ENCODE measurements at regions not wholly inside any gene's neighbourhood (a gene's known extent, or its start where the extent isn't known, plus 50 kb on each side); places are given as distances from the start of the nearest gene placed in this dataset.

GRCh38 chr6:18963439-18963838 is 576.3 kb downstream of the RNF144B start:
- no peak for DNase-seq (ENCODE audit: low spot score)

GRCh38 chr6:18973251-18973650 is 586.1 kb downstream of the RNF144B start:
- DNase-seq (ENCODE audit: low spot score), result no peak

GRCh38 chr6:18976091-18976490 is 588.9 kb downstream of the RNF144B start:
- DNase-seq (ENCODE audit: low spot score), result no peak

DNA sequence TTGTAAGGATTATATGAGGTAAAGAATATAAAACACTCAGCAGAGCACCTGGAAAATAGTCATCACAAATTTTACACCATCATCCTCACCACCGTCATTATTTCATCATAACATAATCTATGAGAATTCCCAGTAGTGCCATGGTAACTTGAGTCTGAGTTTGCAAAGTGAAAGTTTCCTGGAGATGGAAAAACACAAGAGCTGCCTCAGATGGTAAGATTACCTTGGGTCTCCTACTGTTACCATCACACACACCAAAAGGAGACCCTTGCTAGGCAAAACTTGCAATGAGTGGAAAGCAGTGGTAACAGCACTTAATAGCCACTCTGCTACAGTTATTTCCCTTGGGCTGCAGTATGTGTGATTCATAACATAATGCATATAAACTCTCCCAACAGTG is 589.8 kb downstream of the RNF144B start:
- DNase-seq (ENCODE audit: low spot score), result no peak

DNA sequence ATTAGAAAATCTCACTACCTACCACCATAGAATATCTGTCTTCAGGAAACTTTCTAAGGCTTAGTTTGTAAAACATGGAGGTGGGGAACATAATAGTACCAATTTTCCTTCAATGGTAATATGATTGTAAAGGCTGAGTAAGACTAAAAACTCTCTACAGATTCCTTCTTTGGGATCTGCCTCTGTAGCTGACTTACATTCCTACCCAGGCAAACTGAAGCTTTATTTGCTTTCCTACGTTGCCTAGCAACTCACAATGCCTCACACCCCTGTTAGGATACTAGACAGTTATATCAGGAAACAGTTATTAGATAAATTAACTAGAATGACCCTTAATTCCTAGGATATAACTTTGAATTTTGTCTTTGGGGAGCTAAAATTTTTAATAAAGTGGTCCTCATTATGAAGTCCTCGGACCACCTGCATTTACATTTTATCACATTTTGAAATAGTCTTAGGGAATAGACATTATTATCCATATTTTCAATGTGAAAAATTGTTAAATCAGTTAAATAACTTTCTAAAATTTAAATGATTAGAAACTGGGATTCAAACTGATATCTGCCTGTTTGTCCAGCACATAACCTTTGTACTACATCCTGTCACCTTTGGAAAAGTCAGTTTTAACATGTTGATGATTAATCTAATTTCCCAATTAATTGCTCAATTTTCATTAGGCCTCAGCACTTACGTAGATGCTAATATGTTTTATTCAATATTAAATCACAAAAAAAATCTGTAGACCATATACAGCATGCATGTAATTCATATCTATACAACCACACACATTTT is 591.4 kb downstream of the RNF144B start:
- DNase-seq (ENCODE audit: low spot score), result no peak

DNA sequence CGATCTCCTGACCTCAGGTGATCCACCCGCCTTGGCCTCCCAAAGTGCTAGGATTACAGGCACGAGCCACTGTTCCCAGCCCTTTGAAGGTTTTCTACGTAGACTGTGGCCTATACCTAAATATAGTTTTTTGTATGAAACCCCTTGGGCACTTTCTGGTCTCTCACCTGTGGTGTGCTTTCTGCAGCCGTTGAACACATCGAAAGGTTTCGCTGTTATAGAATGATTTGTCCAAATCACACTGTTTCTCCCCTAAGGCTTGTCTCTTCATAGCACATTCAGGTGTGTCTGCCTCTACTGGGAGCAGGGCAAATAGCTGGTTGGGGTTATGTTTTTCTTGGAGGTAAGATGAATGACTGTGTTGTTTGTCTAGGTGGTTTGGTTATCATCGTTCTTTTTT is 597.9 kb downstream of the RNF144B start:
- no peak for DNase-seq (ENCODE audit: low spot score)

DNA sequence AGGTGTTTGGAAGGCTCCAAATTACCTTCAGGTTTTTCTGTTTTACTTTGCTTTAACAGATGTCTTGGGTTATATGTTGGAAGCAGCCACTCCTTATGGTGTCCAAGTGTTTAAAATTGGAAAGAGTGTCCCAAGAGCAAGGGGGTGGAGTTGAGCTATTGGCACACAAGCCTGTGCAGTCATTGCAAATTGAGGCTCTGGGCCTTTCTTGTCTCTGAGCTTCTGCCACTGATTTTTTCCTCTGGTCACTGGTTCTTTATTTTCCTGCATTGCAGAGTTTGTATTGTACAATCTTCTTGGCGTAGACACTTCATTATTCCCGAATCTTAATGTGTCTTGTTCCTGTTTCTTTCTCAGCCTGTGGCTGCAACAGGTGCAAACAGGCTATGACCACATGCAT is 598.8 kb downstream of the RNF144B start:
- peak; percentile 70 for DNase-seq (ENCODE audit: low spot score)

DNA sequence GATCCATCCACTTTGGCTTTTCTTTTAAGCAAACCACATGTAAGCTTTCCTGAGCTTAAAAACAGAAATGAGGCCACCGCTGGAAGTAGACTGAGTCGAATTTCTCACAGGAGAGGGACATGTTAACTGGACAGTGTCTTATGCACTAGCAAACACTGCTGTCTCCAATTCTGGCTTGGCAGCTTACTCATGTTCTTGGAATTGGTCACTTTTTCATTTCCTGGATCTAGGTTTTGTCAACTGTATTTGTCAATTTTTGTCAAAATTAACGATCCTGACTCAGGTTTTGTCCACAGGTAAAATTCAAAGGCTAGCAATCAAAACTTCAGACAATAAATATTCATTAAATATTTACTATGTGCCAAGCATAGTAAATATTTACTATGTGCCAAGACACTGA is 601.5 kb downstream of the RNF144B start:
- DNase-seq (ENCODE audit: low spot score), result no peak

DNA sequence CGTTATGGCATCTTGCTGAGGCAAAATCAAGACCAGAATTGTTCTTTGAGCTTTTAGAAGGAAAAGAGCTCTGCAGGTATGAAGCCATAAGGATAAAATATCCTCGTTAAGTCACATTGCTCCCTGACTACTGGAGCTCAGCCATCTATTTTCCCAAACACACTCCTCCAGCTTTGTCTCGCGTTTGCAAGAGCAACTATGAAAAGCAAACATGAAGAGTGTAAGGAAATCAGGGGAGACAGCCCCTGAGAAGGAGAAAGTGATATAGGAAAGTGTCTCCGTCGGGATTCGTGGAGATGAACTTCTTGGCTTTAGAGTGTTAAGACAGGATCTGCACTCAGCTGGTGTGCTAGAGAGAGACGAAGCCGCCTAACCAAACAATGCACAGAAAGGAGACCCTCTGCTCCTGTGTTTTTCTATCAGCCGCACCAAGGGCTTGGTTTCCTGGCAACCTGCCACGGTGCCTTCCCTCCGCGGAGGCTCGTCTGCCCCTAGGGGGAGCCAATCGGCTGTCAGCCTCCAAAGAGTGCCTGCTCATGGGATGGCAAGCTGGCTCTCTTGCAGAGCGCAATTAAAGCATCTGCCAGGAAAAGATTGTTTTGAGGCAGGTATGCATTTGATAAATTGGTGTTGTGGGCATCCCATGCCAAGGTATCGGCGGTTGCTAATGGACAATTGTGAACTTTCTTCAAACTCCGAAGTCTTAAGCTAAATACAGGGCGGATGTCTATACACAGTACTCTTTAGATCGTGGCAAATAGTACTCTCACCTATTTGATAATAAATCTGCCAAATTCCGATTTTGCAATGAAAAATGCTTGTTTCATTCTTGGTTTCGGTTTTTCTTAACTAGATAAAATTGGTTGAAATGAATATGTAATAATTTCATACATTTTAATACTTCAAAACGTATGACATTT is 603.2 kb downstream of the RNF144B start:
- peak; percentile 72 for DNase-seq (ENCODE audit: low spot score)

GRCh38 chr6:18997375-18997826 is 610.3 kb downstream of the RNF144B start:
- no peak for DNase-seq (ENCODE audit: low spot score)

- no peak for DNase-seq (ENCODE audit: low spot score)
Observed at GRCh38 chr6:19002976-19003560, 615.9 kb downstream of the RNF144B start.

DNA sequence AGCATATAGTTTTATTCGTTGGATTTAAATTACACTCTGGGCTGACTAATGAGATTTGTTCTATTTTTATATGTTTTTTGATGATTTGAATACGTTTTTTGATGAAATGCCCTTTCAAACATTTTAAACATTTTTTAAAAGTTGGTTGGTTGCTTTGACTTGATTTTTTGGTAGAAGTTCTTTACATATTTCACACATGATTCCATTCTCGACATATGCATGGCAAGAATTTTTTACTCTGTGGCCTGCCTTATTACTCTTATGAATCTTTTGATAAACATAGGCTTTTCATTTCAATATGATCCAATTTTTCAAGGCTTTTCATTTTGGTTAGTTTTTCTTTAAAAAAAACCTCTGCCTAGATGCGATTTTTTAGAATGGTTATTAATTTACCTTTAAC is 617.0 kb downstream of the RNF144B start:
- DNase-seq (ENCODE audit: low spot score), result no peak

DNA sequence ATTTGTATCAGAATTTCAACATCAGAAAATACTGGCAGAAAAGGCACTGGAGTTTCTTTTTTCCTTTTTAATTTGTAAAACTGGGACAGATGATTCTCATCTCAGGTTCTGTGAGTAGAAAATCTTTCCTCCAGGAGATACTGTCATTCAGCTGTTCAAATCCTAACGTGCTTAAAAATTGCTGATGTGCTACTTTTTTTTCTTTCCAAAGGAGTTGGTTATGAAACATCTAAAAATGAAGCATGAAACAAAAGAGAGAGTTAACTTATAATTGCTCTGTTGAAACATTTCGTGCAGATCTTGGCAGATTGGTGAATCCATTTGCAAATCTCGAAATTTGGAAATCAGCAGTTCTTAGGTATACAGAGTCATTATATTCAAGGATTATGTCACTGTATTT is 622.6 kb downstream of the RNF144B start:
- no peak for DNase-seq (ENCODE audit: low spot score)

- DNase-seq (ENCODE audit: low spot score), result no peak
Observed at GRCh38 chr6:19013026-19013705, 626.0 kb downstream of the RNF144B start.

DNA sequence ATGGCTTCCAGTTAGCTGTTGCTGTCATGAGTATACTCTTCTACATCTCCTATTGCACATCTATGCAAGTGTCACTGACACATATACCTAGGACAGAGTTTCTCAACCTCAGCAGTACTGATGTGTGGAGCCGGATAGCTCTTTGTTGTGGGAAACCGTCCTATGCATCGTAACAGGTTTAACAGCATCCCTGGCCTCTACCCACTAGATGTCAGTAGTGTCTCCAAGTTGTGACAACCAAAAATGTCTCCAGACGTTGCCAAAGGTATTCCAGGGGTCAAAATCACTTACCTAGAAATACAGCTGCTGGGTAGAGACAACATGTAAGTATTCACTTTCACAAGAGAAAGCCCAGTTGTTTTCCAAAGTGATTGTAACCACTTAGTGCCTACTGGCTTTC is 637.6 kb downstream of the RNF144B start:
- no peak for DNase-seq (ENCODE audit: low spot score)

DNA sequence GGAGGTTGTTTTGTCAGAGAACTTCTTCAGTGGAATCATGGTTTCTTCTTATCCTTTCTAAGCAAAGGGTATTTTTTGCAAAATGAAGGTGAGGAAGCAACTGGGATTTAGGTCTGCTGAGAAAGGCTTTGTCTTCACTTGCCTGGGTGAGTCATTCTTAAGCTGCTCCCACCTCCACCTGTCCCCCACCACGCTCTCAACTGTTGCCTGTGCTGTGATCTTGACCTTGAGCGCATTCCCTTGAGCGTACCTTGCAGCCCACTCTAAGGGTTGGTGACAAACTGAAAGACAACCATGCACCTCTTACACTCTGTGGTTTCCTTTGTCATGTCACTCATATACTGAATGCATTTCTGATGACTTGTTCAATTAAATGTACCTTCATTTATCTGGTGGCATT is 641.1 kb downstream of the RNF144B start:
- no peak for DNase-seq (ENCODE audit: low spot score)

- DNase-seq (ENCODE audit: low spot score), result no peak
Observed at GRCh38 chr6:19032591-19033295, 645.6 kb downstream of the RNF144B start.

DNA sequence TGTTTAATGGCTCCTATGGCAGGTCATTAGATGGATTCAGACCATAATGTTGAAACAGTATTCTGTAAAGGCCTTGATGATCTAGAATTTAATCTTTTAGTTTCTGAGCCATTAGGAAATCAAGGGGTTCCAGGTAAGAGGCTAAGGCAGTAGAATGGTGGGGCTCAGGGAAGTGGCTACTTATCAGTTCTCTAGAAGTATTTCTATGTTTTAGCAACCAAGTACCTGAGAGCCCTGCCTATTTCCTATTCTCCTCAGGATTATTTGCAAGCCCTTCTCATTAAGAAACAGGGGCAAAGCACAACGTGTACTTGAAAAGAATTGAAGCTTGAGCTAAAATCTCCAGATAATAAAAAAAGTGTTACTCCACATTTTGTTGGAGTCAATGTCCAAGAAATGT is 646.5 kb downstream of the RNF144B start:
- no peak for DNase-seq (ENCODE audit: low spot score)

DNA sequence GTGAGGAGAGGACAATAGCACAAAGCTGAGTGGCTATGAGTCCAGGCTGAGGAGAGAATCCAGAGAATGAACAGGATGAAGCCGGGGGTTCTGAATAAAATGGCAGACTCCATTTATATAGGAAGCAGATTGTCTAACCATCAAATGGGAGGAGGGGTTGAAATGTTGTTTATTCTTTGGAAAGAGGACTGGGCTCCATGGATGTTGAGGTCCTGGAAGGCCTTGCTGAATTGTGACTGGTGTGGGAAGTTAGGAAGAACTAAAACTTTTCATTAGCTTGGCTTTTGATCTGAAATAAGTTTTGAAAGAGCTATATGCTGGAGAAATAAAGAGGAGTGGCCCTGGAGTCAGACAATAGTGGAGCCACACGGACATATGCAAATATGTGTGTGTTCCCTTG is 647.8 kb downstream of the RNF144B start:
- DNase-seq (ENCODE audit: low spot score), result no peak

- no peak for DNase-seq (ENCODE audit: low spot score)
Observed at GRCh38 chr6:19035461-19036195, 648.5 kb downstream of the RNF144B start.

DNA sequence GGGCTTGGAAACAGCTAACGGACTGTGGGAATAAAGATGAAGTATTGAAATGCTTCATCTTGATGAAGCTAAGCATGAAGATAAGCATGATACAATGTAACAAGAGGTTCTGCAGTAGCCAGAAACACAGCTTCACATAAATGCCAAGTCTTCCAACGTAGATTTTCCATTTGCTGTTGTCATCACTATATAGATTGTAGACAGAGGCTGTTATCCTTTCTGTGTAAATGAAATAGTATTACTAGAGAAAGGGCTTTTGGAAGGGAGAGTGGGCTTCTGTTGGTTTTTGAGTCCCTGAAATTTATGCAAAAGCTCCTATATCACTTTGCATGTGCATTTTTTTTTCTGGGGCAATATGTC is 649.0 kb downstream of the RNF144B start:
- no peak for DNase-seq (ENCODE audit: low spot score)
